ENCODE measurements at regions not wholly inside any gene's neighbourhood (a gene's known extent, or its start where the extent isn't known, plus 50 kb on each side); places are given as distances from the start of the nearest gene placed in this dataset.

- no peak for TF ChIP-seq POLR2A (IDR thresholded peaks at IDR 0.05)
- TF ChIP-seq CTCF (IDR thresholded peaks at IDR 0.05) = no peak
These were observed 588.9 kb upstream of the TLE4 start for GRCh38 chr9:78982849-78983248.

All from testis (tissue), 2 donors.